Adrenal gland (tissue), 5 donors: ENCODE measurements at regions not wholly inside any gene's neighbourhood (a gene's known extent, or its start where the extent isn't known, plus 50 kb on each side); places are given as distances from the start of the nearest gene placed in this dataset.

ENCODE experiments used
- POLR2A ChIP-seq, 2 donors: fragments of 450-650 bp; IDR thresholded peaks; one replicate each; pipeline ENCODE4 v1.6.1; 2017; ENCODE audit warnings: antibody characterized with exemption in 2 of 2, mild to moderate bottlenecking in 2 of 2, moderate library complexity in 1 of 2
- TF ChIP-seq, protein P1 (sequence below), 6 experiments: fragments of 450-650 bp in 4 of 6; fragments of 200-600 bp in 2 of 6; sonication (generic) in 1 of 6; IDR thresholded peaks; 1 replicate in 5 of 6; 2 replicates in 1 of 6; pipeline versions ENCODE4 v1.5.1 to v1.8.0; 2016 to 2021; ENCODE audit warnings: antibody characterized with exemption in 6 of 6, mild to moderate bottlenecking in 2 of 6, moderate library complexity in 1 of 6
- donor health status: DM: no; HTN: no; CAD: no.

DNA sequence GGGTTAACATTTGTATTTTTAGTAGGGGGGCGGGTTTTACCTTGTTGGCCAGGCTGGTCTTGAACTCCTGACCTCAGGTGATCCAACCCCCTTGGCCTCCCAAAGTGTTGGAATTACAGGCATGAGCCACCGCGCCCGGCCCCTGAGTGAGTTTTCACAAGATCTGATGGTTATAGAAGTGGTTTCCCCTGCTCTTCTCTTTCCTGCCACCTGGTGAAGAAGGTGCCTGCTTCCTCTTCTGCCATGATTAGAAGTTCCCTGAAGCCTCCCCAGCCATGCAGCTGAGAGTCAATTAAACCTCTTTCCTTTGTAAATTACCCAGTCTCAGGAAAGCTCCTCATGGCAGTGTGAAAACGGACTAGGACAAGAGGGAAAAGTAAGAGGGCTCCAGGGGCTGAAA, 259.1 kb upstream of the PLET1 start:
- TF ChIP-seq, protein P1, sequence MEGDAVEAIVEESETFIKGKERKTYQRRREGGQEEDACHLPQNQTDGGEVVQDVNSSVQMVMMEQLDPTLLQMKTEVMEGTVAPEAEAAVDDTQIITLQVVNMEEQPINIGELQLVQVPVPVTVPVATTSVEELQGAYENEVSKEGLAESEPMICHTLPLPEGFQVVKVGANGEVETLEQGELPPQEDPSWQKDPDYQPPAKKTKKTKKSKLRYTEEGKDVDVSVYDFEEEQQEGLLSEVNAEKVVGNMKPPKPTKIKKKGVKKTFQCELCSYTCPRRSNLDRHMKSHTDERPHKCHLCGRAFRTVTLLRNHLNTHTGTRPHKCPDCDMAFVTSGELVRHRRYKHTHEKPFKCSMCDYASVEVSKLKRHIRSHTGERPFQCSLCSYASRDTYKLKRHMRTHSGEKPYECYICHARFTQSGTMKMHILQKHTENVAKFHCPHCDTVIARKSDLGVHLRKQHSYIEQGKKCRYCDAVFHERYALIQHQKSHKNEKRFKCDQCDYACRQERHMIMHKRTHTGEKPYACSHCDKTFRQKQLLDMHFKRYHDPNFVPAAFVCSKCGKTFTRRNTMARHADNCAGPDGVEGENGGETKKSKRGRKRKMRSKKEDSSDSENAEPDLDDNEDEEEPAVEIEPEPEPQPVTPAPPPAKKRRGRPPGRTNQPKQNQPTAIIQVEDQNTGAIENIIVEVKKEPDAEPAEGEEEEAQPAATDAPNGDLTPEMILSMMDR (IDR thresholded peaks at IDR 0.05), result no peak
- no peak for TF ChIP-seq POLR2A (IDR thresholded peaks at IDR 0.05)
